GM13976 (cell line): ENCODE measurements at regions not wholly inside any gene's neighbourhood (a gene's known extent, or its start where the extent isn't known, plus 50 kb on each side); places are given as distances from the start of the nearest gene placed in this dataset.

Source experiments
- DNase-seq: peaks from one replicate; pipeline ENCODE4 v3.0.0; 2012; ENCODE audit warnings: low spot score
- in situ Hi-C: fragments of 300-500 bp; cut with MboI; formaldehyde crosslinking; loops from one replicate; pipeline ENCODE4 v1.12.0; 2022; ENCODE audit warnings: low sequenced_read_pairs, mixed read lengths, inconsistent platforms; ENCODE audit not compliant: unreplicated experiment
- TF ChIP-seq, protein P1 (sequence below): IDR thresholded peaks from 2 replicates; pipeline ENCODE4 v1.5.1; 2012; ENCODE audit warnings: borderline replicate concordance, mild to moderate bottlenecking; ENCODE audit not compliant: insufficient read depth; ENCODE audit errors: extremely low read depth, missing control alignments, control extremely low read depth

DNA sequence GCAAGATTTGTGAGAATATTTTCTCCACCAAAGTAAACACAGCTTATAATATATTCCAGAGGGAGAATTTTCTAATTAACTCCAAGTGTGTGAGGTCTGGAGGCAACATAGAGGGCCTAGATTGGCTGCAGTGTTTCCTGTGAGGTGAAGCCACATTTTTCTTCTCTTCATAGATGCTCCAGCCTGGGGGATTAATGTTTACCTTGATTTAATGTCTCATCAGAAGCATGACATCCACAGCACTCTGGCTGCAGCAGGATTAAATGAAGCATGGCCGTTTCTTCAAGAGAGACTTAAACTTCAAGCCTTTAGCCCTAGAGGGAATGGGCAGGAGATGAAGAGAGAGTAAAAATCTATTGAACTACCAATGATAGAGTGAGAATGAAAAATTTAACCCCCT is 137.9 kb upstream of the ZBTB20 start:
- in situ Hi-C loops: no loop called here
- DNase-seq: no peak
- TF ChIP-seq, protein P1, sequence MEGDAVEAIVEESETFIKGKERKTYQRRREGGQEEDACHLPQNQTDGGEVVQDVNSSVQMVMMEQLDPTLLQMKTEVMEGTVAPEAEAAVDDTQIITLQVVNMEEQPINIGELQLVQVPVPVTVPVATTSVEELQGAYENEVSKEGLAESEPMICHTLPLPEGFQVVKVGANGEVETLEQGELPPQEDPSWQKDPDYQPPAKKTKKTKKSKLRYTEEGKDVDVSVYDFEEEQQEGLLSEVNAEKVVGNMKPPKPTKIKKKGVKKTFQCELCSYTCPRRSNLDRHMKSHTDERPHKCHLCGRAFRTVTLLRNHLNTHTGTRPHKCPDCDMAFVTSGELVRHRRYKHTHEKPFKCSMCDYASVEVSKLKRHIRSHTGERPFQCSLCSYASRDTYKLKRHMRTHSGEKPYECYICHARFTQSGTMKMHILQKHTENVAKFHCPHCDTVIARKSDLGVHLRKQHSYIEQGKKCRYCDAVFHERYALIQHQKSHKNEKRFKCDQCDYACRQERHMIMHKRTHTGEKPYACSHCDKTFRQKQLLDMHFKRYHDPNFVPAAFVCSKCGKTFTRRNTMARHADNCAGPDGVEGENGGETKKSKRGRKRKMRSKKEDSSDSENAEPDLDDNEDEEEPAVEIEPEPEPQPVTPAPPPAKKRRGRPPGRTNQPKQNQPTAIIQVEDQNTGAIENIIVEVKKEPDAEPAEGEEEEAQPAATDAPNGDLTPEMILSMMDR: no peak

DNA sequence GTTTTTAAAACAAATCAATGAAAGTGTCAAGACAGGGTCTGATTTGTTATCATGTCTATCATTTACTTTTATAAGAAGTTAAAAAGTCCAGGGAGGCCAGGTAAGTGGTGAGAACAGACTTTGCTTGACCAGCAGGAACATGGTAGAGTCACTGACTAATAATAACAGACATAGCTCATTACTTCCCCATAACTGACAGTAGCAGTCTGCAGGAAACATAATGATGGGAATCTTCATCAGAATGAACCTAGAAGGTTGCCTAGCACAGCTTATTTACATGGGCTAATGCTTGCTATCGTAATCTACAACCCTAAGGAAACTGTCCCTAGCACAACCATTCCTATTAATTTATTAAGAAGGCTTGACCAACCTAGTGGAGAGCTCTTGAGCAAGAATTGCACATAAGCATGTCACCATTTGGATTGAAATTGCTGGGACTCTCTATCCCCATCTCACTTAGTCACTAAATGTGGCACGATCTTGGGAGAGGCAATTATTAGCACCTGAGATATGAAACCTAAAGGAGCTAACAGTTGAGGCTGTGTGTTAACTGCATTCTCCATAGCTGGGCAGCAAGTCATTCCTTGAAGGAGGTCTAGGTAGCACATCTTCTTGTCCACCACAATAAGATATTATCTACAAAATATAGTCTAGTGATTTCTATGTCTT is 139.6 kb upstream of the ZBTB20 start:
- in situ Hi-C loops: no loop called here
- TF ChIP-seq, protein P1: no peak
- DNase-seq: no peak

DNA sequence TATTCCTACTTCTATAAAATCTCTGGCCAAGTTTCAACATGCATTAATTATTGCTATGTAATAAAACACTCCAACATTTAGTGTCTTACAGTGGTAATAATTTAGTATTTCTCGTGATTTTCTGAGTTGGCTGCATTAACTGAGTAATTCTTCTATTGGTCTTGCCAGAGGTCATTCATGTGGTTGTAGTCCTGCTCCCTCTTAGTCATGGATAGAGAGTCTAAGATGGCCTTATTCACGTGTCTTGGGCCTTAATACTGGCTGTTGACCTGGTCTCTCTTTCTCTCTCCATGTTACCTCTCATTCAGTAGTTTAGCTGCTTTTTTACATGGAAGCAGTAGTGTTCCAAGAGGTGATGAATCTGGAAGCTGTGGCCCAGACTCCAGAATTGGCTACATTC is 140.1 kb upstream of the ZBTB20 start:
- TF ChIP-seq, protein P1: no peak
- in situ Hi-C loops: no loop called here
- no peak for DNase-seq

DNA sequence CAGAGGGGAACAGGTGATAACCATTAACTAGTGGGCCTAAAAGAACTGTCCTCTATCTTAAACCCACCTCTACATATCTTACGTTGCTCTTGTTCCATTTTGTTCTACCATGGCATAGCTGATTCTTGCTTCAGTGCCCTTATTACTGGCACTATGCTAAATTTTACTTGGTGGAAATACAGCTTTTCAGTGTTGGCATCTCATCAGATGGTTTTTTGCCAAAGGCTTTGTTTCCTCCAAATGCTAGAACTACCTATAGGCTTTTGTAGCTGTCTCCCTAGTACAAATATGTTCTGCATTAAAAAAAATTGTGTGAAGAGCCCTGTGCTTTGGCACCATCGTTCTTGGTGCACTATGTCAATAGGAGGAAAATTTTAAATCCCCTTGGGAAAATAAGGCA is 145.0 kb upstream of the ZBTB20 start:
- no peak for DNase-seq
- TF ChIP-seq, protein P1: no peak
- in situ Hi-C loops: no loop called here

DNA sequence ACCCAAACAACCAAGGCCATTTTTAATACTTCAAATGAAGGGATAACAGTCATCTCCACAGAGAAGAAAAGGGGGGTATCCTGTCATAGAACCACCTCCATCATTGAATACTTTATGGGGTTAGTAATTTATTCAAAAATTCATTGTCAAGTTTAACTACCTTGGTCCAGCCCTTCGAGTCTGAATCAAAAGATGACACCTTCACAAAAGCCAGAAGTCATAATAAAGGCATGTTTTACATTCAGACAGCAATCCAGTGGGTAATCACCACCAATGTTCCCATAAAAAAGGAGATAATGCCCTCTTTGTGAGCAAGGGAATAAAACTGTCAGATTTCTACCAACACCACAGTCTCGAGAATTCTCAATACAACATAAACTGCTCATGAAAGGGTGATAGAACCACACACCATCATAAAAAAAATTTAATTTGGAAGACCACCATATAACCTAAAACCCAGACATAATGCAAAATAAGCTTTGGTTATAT is 145.6 kb upstream of the ZBTB20 start:
- in situ Hi-C loops: no loop called here
- TF ChIP-seq, protein P1: no peak
- DNase-seq: no peak

DNA sequence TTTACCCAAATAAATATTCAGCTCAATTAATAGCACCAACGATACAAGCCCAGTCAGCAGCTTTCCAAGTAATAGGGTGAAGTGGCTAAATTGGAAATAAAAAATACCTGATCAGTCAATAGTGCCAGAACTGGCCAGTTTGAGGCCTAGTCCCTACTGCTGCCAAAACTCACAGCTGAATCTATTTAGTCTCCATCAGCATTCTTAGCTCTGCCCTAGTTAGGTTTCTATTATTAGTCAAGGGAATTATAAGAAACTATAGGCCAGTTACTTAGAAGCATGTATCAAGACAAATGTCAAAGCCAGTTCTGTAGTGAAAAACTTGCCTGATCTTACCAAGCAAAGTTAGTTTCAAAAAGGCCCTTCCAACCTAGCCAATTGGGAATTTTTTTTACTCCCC is 146.2 kb upstream of the ZBTB20 start:
- TF ChIP-seq, protein P1: no peak
- in situ Hi-C loops: no loop called here
- no peak for DNase-seq
